IPS-NIHi7 (cell line): ENCODE measurements at regions not wholly inside any gene's neighbourhood (a gene's known extent, or its start where the extent isn't known, plus 50 kb on each side); places are given as distances from the start of the nearest gene placed in this dataset.

Experiments used
- DNase-seq: peaks from one replicate; pipeline ENCODE4 v3.0.0; 2012; ENCODE audit warnings: mixed read lengths; ENCODE audit errors: extremely low spot score

GRCh38 chr13:84571264-84571663 is 689.0 kb upstream of the SLITRK1 start:
- no peak for DNase-seq

DNA sequence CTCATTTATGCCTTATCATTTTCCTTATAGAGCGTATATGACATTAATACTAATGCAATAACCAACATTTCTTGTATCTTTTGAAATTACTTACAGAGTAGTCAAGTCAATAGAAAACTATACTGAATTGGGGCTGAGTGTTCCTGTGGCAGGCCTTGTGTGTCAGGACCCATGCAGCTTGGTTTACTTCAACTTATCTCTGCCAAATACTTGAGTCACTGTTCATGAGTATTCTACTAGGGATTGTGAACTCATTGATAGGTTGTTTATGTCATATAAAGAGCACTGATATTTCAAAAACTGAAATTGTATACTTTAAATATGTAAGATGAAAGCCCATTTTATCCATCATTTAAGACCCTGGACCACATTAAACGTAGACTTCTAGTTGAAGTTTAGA is 688.6 kb upstream of the SLITRK1 start:
- DNase-seq = no peak

DNA sequence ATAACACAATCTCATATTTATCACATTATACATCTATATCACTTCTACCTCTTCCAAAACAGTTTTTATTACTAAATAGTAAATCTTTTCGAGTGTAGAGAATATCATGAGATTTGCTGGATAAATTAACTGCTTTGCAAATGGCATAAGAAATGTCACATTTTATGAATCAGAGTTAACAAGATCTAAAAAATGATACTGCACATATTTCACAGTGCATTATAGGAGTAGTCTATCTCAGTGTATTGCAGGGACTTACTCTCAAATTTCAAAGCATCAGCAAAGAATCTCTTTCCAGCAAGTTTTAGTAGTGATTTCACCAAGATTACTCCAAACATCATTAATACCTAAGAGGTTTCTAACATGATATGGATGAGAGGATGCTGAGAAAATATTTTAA is 687.1 kb upstream of the SLITRK1 start:
- DNase-seq = no peak

DNA sequence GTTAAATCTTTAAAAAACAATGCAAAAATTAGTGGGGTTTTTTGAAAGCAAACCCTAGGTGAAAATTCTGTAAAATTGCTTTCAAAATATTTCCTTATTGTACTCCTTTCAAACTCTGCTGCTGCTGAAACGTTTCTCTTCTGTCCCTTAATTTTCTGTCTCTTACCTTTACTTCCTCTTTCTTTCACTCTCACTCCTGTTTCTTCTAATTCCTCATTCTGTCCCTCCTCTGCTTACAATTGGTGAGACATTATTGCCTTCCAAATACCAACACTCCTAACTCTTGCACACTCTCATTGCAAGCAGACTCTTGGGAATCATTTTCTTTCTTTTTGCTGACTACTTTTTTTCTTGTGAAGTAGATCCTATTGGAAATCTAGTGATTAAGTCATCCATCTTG is 685.6 kb upstream of the SLITRK1 start:
- no peak for DNase-seq

DNA sequence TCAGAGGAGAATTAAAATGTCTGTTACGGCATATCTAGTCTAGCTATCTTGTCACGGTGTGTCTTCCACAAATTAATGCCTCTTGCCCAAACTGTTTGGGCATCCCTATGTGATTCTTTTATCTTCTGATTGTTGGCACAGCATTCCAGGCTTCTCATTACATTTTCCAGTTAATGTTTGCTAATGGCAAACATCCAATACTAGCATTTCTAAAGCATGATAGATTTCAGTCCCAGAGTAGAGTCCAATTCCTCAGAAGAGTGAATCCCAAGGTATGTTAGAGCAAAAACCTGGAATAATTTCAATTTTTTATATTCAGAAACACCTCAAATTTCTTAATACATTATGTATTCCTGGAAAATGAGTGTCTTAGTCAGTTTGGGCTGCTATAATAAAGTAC is 684.5 kb upstream of the SLITRK1 start:
- DNase-seq = no peak

DNA sequence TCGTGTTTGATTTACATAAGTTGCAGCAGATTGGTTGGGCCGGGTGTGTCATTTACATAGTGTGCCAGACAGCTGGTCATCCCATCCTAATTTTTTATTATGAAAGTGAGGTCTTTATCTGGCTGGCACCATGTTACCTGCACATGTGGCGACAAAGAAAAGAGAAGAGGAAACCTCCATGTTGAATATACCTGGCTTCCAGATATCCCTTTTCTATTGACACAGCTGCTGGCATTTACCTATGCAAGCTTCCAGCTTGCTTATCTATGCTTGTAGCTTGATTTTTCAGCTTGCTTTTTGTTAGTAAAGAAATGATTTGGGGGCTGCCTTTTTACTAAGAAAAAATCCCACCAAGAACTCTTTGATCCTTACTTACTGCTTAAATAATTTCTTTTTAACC is 681.3 kb upstream of the SLITRK1 start:
- no peak for DNase-seq

DNA sequence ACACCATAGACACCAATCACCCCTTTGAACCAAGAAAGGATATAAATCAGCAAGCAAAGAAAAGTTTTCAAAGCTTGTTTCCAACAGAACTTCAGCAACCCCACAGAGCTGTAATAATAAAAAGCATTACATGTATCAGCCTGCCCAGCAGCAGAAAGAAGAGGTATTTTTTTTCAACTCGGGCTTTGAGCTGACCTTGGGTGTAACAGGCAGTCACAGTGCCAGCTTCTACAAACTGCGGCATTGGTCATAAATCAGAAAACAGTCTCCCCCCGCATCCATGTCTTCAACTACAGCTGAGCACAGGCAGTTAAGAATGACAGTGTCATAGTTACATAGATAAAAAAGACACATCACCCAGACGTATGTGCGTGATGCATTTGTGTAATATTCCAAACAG is 671.0 kb upstream of the SLITRK1 start:
- DNase-seq = no peak

DNA sequence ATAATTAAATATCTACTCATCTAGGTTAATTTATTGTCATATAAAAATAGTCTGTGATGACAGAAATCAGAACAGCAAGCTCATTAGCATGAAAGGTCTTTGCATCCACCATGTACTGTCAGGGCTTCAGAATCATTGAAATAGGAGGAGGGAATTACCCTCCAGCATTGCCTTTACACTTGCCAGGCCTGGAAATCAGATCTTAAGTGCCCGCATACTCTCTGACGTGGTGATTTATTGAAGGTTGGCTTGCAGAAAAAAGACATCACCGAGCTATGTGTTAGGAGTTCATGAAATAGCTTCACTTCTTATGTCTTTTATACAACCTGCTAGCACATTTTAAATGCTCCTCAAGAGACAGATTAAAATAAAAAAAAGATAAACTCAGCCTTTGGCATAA is 661.7 kb upstream of the SLITRK1 start:
- DNase-seq = no peak

DNA sequence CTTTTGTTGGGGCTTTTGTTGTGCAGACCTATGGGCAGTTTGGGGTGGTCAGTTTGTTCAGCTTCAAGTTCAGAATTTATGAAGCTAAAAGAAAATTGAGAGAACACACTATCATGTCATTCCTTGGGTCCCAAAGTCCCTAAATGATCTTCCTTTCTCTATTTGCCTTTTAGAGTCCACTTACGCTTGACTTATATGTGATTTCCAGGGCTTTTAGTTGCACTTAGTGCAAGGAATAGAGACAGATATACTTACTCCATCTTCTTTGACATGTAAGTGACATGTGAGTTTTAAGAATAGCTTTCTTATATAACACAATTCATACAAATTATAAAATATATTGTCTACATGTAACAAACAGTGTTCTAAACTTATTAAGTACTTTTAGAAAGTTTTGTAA is 660.1 kb upstream of the SLITRK1 start:
- DNase-seq = no peak

DNA sequence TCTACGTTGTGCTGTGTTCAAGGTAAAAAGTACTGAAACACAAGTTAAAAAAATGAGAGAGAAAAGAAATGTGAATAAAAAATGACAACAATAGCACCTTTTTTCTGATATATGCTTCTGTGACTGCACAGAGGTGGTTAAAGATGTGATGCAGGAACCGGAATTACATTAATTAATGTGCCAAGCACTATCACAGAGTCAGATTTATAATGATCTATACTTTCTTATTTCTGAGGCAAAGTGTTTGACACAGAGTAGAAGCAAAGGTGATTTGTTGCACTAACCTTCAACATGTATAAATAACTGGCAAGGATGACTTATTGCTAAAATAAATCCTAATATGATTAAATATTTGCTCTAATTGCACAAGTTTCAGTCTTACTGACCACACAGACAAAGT is 654.6 kb upstream of the SLITRK1 start:
- no peak for DNase-seq

DNA sequence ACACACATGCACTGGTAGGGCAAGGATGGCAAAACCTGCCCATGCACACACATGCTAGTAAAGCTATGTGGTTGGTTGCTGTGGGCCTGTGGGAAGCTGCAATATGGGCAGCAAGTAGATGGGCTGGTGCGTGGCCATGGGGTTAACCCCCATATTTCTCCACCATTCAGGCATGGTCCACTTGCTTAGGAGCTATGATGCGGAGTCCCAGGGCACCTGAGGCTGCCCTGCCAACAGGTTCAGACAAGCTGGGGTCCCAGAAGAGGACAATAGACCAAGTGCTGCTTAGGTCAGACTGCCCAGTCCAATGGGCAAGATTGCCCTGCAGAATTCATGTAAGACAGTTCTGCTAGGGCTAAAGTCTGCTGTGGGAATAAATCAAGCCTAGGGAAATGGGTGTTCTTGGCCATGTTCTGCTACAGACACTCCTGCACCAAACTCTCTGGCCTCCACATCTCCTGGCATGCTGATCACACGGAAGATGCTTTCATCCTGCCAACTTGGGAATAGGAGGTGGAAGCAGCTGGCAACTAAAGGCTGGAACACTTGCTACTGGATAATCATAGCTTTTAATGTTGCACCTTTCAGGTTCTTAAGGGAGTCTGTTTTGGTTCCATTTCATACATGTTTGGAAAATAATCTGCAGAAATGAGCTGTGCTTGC is 646.3 kb upstream of the SLITRK1 start:
- DNase-seq = no peak

DNA sequence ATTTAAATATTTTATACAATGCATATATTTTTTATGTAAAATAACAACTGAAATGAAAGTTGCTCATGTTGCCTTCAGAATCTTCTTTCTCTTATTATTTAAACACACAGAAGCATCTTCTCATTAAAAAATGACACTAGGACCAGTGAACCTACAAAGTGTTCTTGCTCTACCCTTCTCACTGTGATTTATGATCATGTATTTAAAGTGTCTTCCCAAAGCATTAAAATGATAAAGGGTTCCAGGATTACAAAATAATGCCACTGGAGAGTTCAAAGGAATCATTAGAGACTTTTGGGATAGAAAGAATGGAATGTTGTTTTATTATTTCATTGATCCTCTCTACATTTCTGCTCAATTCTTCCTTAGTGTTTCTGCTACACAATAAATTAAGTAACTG is 643.6 kb upstream of the SLITRK1 start:
- no peak for DNase-seq

DNA sequence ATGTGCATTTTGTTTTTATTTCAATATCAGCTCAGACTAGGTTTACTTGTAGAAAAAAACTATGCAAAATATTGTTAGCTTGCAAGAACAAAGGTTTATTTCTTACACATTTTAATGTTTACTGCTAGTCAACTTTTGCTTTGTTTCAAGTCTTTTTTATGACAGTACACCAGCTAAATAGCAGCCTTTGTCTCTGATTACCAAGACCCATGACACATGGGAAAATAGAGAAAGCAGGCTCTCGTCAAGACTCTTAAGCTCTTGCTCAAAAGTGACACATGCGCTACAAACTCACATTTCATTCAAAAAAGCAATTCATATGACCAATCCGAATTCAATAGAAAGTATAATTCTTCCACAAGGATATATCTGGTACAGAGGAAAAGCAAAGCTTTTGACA is 642.3 kb upstream of the SLITRK1 start:
- no peak for DNase-seq

- no peak for DNase-seq
These were observed 617.7 kb upstream of the SLITRK1 start for GRCh38 chr13:84500016-84500415.

GRCh38 chr13:84497613-84498012 is 615.3 kb upstream of the SLITRK1 start:
- DNase-seq = no peak

- no peak for DNase-seq
These were observed 609.7 kb upstream of the SLITRK1 start for GRCh38 chr13:84491952-84492351.

GRCh38 chr13:84487752-84488151 is 605.5 kb upstream of the SLITRK1 start:
- DNase-seq = no peak

DNA sequence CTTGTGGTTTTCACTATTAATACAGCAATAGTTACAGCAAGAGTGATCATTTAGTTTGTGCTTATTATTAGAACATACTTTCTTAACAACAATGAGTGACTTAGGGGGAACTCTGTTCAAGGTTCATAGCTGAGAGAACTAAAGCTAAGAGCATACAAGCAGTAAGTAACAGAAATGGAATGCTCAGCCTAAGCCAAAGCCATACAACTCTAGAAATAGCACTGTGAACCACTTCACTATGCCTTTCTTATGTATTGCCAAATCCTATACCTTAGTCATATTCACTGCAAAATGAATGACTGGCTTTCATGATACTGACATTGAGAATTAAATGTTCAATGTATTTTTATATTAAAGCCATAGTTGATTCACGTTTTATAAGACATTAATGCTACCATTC is 599.7 kb upstream of the SLITRK1 start:
- DNase-seq = no peak

DNA sequence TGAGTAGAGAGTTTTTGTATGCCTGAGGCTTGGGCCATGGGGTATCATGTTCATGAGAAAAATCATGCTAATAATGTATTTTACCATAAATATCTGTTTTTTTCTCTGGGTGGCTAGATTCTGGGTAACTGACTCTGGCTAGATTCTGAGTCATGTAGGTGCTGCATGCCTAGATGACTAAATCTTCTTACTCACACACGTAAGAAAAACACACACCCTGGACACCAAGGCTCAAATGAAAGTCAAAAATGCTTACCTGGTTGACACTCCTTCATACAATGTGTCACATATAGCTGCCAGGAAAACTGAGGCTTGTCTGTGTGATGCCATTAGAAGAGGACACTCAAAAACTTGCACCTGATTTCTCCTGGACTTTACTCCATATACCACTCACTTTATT is 597.4 kb upstream of the SLITRK1 start:
- DNase-seq = no peak

- DNase-seq = no peak
These were observed 588.3 kb upstream of the SLITRK1 start for GRCh38 chr13:84470528-84470927.

DNA sequence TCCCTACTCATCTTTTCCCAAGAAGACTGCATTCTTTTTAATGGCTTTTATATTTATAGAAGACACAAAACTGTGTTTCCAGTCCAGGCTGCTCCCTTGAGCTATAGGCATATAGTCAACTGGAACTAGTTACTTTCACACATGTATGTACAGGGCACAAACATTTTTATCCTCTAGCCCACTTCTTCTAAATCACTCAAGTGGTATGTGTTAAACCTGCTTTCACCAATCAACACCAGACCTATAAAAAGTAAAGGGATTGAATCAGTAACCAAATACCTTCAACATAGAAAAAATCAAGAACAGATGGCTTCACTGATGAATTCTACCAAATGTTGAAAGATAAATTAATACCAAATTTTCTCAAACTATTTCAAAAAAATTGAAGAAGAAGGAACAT is 584.2 kb upstream of the SLITRK1 start:
- no peak for DNase-seq

GRCh38 chr13:84460989-84461388 is 578.7 kb upstream of the SLITRK1 start:
- no peak for DNase-seq

DNA sequence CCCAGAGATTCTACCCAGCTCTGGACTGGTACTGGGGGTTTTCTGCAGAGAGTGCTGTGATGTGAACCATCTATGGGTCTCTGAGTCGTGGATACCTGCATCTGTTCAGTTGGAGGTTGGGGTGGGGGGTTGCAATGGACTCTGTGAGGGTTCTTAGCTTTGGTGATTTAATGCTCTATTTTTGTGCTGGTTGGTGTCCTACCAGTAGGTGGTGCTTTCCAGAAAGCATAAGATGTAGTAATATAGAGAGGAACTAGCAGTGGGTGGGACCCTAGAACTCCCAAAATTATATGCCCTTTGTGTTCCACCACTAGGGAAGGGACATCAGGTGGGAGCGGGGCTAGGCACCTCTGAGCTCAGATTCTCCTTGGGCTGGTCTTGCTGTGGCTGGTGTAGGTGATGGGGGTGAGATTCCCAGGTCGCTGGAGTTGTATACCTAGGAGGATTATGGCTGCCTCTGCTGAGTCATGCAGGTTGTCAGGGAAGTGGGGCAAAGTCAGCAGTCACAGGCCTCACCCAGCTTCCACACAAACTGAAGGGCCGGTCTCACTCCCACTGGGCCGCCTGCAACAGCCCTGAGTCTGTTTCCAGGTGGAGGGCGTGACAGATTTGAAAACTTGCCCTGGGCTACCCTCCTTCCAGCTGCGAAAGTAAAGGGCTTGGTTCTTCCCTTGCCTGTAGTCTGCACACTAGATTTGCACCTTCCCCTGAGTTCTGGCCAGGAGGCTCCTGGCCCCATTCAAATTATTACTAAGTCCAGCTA is 573.0 kb upstream of the SLITRK1 start:
- DNase-seq = no peak

DNA sequence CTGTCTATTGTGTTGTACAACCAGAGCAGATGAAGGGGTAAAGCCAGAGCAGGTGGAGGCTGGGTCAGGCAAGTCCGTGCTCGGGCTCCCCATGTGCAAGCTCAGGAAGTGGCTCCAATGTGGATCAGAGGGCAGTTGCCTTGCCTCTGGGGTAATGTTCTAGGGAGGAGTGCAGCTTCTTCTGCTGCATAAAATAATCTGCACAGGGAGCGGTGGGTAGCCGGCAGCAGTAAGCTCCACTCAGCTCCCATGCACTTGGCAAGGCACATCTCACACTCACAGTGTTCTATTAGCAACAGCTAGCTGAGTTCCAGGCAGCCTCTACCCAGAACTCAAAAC is 565.3 kb upstream of the SLITRK1 start:
- DNase-seq = no peak
